SK-N-SH treated with all-trans-retinoic acid at 6 μM for 48 hours (cell line): ENCODE measurements at regions not wholly inside any gene's neighbourhood (a gene's known extent, or its start where the extent isn't known, plus 50 kb on each side); places are given as distances from the start of the nearest gene placed in this dataset.

Experiments used
- ARNTL ChIP-seq: fragments of 450-650 bp; formaldehyde crosslinking; IDR thresholded peaks from 2 replicates; pipeline ENCODE4 v1.5.0; 2020; ENCODE audit warnings: low read depth, mild to moderate bottlenecking, moderate library complexity, borderline replicate concordance
- ZC3H10 ChIP-seq: fragments of 250-450 bp; sonication (Bioruptor Pico); IDR thresholded peaks from 2 replicates; pipeline ENCODE4 v1.5.1; 2021; ENCODE audit warnings: mild to moderate bottlenecking, moderate library complexity
- TF ChIP-seq, protein P1 (sequence below): fragments of 250-450 bp; sonication (Bioruptor Pico); IDR thresholded peaks from 2 replicates; pipeline ENCODE4 v1.8.0; 2020; ENCODE audit warnings: mild to moderate bottlenecking, moderate library complexity, borderline replicate concordance

DNA sequence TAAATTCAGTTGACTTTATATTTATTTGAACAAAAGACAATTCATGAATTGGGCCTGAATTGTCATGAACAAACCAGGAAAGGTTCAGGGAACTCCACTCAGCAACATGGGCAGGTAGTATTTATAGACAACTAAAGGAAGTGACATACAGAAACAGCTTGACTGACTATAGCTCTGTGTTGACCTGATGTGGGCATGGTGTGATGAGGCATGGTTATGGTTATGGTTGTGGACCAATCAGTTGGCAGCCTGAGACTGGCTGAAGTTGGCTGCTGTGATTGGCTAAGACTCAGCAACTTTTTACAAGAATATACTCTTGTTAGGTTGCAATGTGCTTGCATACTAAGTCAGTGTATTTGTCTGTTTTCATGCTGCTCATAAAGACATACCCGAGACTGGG lies 108.4 kb downstream of the HS3ST3B1 start:
- TF ChIP-seq ZC3H10 (CRISPR knock-in tag) (no peak), ARNTL (CRISPR knock-in tag) (no peak)
- TF ChIP-seq, protein P1, sequence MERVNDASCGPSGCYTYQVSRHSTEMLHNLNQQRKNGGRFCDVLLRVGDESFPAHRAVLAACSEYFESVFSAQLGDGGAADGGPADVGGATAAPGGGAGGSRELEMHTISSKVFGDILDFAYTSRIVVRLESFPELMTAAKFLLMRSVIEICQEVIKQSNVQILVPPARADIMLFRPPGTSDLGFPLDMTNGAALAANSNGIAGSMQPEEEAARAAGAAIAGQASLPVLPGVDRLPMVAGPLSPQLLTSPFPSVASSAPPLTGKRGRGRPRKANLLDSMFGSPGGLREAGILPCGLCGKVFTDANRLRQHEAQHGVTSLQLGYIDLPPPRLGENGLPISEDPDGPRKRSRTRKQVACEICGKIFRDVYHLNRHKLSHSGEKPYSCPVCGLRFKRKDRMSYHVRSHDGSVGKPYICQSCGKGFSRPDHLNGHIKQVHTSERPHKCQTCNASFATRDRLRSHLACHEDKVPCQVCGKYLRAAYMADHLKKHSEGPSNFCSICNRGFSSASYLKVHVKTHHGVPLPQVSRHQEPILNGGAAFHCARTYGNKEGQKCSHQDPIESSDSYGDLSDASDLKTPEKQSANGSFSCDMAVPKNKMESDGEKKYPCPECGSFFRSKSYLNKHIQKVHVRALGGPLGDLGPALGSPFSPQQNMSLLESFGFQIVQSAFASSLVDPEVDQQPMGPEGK (CRISPR knock-in tag): no peak
